Epithelial cell of esophagus (primary cell): ENCODE measurements at regions not wholly inside any gene's neighbourhood (a gene's known extent, or its start where the extent isn't known, plus 50 kb on each side); places are given as distances from the start of the nearest gene placed in this dataset.
"Not testable (repeated sequence)": the region's sequence is repeated elsewhere in the genome, so short reads cannot be mapped to it uniquely, and the experiment has no call there.

Source experiments
- DNase-seq: peaks from one replicate; pipeline ENCODE4 v3.0.0; 2010; ENCODE audit warnings: low read depth
- H3K4me3 ChIP-seq: 2 replicates; pipeline ENCODE4 v1.5.1; 2011; ENCODE audit warnings: mild to moderate bottlenecking, low read length, control low read depth
- TF ChIP-seq, protein P1 (sequence below): IDR thresholded peaks from 2 replicates; pipeline ENCODE4 v1.5.1; 2011; ENCODE audit warnings: low read depth, mild to moderate bottlenecking, low read length, control low read depth, inconsistent platforms; ENCODE audit not compliant: insufficient read depth; ENCODE audit errors: missing control alignments

DNA sequence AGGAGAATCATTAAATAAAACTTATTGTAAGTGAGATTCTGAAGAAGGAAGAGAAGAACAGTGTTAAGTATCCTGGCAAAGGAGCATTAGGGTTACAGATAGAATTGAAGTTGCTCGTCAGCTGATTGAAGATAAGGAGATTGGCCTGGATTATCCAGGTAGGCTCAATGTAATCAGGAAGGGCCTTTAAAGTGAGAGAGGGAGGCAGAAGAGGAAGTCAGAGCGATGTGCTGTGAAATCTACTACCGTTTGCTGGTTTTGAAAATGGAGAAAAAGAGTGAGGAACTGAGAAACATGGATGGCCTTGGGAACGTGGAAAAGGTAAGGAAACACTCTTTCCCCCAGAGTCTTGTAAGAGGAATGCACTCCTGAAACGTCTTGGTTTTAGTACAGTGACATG, 245.7 kb downstream of the ANTXR2 start:
- TF ChIP-seq, protein P1, sequence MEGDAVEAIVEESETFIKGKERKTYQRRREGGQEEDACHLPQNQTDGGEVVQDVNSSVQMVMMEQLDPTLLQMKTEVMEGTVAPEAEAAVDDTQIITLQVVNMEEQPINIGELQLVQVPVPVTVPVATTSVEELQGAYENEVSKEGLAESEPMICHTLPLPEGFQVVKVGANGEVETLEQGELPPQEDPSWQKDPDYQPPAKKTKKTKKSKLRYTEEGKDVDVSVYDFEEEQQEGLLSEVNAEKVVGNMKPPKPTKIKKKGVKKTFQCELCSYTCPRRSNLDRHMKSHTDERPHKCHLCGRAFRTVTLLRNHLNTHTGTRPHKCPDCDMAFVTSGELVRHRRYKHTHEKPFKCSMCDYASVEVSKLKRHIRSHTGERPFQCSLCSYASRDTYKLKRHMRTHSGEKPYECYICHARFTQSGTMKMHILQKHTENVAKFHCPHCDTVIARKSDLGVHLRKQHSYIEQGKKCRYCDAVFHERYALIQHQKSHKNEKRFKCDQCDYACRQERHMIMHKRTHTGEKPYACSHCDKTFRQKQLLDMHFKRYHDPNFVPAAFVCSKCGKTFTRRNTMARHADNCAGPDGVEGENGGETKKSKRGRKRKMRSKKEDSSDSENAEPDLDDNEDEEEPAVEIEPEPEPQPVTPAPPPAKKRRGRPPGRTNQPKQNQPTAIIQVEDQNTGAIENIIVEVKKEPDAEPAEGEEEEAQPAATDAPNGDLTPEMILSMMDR = no peak
- no peak for DNase-seq

DNA sequence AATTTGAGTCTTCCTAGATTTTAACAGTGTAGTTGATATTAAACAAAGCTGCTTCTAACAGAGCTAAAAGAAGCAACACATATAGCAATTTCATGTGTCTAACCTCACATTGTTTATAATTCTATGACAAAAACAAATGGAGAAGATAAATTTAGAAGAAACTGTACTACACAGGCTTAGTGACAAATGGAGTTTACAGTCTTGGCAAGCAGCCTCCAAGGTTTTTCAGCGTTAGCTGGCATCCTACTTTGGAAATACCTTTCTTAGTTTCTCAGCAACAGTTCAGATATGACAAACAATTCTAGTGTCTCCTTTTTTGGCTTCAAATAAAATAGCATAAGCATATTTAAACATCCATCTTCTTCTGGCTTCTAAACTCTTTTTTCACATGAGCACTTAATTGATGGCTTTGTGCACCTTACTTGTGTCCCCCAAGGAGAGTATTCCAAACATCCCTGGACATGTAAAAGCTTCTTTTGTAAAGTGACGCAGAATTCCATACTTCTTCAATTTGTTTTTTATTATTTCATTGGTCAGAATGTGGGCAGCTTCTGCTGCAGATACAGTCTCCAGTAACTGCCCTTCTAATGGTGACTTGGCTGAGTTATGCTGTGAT, 249.8 kb downstream of the ANTXR2 start:
- TF ChIP-seq, protein P1 = no peak
- no peak overlapping the region for H3K4me3 ChIP-seq
- peak; percentile 3 for DNase-seq

More for the DNA sequence above, 245.7 kb downstream of the ANTXR2 start:
- H3K4me3 ChIP-seq = no peak overlapping the region

DNA sequence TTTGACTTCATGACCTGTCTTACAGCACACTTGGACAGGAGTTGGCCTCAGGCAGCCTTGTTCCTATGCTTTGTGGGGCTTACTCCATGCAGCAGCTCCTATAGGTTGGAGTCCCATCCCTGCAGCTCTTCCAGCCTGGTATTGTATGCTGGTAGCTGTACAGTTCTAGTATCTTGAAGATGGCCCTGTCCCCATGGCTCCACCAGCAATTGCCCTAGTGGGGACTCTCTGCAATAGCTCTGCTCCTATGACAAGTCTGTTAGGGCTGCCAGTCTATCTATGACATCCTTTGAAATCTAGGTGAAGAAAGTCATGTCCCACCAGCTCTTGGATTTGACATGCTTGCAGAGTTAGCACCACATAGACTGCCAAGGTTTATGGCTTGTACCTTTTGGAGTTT, 252.6 kb downstream of the ANTXR2 start:
- TF ChIP-seq, protein P1 = no peak
- DNase-seq = no peak
- H3K4me3 ChIP-seq = no peak overlapping the region

DNA sequence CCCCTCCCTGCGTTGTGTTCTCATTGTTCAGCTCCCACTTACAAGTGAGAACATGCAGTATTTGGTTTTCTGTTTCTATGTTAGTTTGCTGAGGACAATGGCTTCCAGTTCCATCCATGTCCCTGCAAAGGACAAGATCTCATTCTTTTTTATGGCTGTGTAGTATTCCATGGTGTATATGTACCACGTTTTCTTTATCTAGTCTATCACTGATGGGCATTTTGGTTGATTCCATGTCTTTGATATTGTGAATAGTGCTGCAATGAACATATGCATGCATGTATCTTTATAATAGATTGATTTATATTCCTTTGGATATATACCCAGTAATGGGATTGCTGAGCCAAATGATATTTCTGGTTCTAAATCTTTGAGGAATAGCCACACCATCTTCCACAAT, 265.1 kb downstream of the ANTXR2 start:
- H3K4me3 ChIP-seq, DNase-seq: not testable (repeated sequence)

DNA sequence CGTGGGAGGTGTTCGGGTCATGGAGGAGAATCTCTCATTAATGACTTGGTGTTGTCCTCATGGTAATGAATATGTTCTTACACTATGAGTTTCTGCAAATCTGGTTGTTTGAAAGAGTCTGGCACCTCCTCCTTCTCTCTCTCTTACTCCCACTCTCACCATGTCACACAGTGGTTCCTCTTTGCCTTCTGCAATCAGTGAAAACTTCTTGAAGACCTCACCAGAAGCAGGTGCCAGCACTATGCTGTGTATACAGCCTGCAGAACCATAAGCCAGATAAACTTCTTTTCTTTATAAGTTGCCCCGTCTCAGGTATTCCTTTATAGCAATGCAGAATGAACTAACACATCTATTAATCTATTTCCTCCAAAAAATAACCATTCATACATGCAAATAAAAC, 275.0 kb downstream of the ANTXR2 start:
- no peak overlapping the region for H3K4me3 ChIP-seq
- DNase-seq = no peak
- TF ChIP-seq, protein P1 = no peak

DNA sequence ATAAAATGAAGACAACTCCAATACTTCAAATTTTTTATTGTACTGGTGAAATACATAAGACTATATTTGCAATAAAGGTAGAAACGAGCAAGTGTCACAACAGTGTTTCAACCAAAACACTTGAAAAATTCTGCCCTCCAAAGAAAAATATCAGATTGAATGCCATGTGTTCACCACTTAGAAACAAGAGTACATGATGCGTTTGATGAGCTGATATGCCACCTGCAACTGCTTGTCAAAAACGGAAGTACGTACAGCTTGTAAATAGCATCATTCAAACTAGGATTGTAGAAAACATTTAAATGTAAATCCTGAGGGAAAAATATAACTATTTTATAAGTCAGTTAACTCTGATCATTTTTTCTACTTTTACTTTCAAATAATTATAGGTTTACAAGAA, 276.1 kb downstream of the ANTXR2 start:
- H3K4me3 ChIP-seq = no peak overlapping the region
- no peak for DNase-seq
- TF ChIP-seq, protein P1 = no peak

DNA sequence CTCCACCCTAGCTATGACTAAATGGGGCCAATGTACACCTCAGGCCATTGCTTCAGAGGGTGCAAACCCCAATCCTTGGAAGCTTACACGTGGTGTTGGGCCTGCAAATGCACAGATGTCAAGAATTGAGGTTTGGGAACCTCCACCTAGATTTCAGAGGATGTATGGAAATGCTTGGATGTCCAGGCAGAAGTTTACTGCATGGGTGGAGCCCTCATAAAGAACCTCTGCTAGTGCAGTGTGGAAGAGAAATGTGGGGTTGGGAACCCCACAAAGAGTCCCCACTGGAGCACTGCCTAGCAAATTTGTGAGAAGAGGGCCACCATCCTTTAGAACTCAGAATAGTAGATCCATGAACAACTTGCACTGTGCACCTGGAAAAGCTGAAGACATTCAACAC, 284.1 kb downstream of the ANTXR2 start:
- no peak overlapping the region for H3K4me3 ChIP-seq
- DNase-seq = no peak
- TF ChIP-seq, protein P1 = no peak

DNA sequence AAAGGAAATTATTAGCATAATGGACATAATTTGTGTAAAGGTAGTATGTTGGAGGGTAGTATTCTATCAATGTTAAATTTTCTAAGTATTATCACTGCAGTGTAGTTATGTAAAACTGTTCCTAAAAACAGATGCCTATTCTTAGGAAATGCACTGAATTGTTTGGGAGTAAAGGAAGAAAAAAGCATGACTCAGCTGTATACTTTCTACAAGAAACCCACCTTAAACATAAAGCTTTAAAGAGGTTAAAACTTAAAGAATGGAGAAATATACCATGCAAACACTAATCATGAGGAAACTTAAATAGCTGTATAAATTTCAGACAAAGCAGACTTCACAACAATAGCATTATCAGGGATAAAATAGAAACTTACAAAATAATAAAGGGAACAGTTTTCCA, 292.9 kb downstream of the ANTXR2 start:
- TF ChIP-seq, protein P1 = no peak

More for the DNA sequence above, 292.9 kb downstream of the ANTXR2 start:
- H3K4me3 ChIP-seq = no peak overlapping the region
- DNase-seq = no peak
